ENCODE measurements at regions not wholly inside any gene's neighbourhood (a gene's known extent, or its start where the extent isn't known, plus 50 kb on each side); places are given as distances from the start of the nearest gene placed in this dataset.

DNA sequence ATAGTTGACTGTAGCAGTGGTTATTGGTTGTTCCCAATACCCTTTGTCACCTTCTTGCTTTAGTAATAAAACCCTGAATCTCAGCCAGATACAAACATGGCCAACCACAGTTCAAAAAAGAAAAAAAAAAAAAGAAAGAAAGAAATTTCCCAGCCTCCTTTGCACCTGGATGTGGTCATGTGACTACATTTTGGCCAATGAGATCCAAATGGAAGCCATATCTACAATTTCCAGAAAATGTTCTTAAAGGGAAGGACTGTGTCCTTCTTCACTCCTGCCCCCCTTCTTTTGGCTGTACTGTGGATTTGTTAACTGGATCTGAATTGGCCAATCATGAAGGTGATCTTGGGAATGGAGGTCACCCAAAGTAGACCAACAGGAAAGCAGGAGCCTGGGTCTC, 141.9 kb downstream of the SOX9 start:
- DNase-seq: no peak

DNA sequence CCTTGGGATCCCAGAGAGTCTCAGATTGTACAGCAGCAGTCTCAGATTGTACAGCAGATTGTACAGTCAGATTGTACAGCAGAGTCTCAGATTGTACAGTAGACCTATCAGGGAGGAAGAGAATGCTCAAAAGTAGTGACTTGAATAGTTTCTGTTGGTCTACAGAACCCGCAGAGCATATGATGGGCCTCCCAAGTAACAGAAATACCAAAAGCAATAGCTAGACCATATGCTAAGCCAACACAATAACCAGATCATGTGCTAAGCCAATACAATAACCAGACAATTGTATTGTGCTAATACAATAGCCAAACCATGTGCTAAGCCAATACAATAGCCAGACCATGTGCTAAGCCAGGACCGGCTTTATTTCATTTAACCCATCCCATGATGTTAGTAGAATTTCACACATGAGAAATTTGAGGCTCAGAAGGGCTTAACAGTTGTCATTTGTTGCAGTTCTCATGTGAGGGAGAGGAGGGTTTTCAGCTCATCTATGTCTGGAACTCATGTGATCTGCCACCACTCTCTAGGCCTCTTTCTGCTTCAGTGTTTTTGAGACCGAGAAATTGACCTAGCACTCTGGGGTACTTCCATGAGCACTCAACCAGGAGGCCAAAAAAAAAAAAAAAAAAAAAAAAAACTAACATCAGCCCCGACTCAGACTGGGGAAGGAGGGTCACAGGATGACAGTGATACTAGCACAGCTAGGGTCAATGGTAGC, 144.0 kb downstream of the SOX9 start:
- DNase-seq: no peak

DNA sequence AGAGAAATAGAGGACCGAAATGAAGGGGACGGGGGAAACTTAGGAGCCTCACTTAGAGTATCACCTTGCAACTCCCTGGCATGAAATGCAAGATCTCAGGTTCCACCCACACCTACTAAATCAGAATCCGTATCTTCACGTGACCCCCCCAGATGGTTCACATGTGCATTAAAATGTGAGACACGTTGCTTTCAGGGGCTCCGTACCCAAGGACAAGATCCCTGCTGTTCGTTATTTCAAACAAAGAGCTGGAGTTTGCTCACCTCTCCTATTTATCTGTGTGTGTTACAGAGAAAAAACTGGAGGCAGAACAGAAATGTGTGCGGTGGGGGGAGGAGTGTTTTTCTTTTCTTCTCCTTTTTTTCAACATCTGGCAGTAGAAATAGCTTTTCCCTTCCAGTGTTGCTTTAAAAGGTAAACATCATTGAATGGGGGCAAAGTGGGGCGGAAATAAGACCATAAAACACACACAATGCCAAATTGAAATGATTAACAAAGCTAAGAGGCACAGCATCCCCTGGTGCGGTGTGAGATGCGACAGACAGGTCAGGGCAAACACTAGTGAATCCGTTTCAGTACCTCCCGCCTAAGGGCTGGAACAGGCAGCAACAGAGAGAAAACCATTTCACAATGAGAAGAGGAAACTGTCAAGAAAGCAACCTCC, 145.4 kb downstream of the SOX9 start:
- peak; percentile 35 for DNase-seq

DNA sequence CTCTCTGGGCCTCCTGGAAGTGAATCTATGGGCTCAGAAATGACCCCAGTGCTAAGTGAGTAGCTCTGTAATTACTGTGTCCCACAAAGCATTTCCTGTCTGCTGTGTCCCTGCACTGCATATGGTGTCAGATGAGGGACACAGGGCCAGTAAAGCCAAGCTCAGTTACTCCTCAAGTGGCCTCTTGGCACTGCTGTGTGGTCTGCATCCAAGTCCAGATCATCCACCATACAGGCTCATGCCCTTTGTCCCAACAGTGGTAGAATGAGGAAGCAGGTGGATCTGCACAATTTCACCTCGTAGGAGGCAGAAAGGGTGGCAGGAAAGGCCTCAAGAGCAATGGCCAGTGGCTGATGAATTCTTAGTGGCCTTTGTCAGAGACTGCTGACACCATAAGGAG, 146.8 kb downstream of the SOX9 start:
- peak; percentile 67 for DNase-seq

DNA sequence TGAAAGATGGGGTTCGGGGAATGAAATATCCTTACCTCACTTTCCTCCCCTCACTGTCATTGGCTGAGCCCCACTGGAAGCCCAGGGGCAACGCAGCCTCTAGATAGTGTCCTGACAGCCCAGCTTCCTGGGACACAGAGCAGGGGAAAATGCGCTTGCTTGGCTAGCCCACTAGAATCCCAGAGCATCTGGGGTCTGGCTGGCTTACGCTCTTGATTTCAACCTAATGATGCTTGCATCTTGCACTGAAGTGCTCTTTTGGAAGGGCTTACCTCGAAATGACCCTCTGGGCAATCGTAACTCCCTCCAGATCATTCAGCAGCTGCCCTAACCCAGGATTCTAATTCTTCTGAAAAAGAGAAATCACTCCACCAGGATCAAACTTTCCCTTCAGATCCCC, 147.6 kb downstream of the SOX9 start:
- DNase-seq: no peak

DNA sequence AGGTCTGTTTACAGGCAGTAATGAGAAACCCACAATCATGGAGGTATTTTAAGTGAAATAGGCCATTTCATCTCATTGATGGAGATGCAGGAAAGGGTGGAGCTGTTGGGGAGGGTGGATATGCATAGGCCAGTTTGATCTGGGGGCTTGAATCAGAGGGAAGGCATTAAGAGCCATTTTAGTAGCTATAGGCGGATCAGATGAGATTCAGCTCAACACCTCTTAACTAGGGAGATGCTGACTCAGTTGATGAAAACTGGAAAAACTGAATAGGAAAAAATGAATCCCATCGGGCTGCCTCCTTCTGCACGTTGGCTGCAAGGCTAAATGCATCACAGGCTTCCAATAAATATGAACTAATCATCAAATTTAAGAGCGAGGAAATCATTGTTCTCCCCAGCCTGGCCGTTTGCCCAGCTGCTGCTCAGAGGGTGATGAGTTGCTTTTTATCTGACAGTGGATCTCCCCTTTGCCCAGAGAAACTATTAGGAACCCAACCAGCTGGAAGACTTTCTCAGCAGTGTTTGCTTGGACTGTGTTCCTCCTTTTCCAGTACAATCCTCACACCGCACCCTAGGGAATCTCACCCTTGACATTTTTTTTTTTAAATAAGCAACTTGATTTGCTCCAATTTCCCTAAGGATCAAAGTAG, 149.6 kb downstream of the SOX9 start:
- no peak for DNase-seq

DNA sequence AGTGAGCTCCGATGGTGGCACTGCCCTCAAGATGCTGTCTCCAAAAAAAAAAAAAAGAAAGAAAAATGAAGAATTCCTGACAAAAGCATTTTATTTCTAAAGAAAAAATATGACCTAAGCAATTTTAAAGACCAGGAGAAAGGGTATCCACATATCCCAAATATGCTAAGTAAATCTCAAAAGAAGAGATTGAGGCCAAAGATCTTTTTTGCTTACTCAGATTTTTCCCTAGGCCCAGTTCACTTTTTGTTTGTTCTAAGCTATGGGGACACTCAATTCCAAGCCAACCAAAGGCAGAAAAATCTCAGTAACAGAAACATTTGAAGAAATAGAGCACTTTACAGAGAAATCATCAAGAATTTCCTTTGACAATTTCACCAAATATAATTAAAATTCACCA, 150.8 kb downstream of the SOX9 start:
- no peak for DNase-seq

DNA sequence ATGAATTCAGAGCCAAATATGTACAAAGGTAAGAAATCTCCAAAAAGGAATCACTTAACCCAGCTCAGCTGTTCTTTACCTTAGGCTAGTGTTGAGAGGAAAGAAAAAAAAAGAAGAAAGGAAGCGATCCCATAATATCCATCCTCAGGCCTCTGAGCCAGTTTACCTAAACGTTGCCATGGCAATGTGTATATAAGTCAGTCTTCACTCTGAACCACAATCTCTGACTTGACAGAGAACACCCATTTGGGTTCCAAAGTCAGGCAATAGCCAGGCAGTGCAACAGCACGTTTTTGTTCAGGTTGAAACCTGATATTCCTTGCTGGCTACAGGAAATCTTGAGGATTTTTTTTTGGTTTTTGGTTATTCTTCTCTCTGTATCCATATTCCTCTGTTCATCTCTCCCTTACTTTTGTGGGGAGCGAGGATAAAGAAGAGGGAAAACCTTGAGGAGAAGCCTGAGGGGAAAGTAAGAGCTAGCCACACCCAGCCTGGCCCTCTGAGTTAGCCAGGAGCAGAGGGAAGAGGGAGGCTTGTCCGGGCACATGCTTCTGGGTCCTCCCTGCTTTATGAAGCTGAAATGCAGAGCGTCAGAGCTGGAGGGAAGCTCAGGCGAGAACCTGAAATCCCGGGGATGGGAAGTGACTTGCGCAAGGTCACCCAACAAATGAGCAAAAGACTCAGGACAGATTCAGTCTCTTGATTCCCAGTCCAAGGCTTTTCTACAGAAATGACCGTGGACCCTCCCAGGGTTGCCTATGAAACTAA, 152.7 kb downstream of the SOX9 start:
- DNase-seq: no peak

DNA sequence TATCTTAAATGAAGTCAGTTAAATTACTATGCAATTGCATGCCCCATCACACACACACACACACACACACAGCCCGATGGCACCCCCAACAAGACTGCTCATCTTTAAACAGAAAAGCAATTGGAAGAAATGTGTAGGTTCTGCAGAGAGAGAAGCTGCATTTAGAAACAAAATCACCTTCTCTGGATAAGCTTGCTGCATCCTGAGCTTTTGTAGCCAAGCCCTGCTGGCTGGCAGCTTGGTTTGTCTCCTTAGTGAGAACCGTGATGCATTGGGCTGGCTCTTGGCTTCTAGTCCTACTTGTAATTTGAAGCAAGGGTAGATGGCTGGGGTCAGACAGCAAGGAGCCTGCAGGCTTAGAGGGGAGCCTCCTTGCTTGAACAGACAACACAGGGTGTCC, 153.8 kb downstream of the SOX9 start:
- no peak for DNase-seq

DNA sequence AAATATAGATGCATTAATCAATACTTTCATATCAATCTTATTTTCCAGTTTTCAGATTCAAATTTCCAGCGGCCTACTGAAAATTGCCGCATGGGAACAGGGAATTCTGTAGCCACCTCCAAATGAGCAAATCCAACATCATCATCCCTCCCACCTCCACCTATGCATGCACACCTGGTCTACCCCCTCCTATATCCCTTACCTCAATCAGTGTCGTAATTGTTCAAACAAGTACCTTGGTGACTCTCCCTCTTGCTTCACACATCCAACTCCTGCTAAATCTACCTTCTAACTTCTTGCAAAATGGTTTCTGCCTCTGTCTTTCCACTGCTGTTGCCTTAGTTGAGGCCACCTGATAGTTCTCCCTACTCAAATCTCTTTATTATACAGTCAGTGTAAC, 160.1 kb downstream of the SOX9 start:
- no peak for DNase-seq

DNA sequence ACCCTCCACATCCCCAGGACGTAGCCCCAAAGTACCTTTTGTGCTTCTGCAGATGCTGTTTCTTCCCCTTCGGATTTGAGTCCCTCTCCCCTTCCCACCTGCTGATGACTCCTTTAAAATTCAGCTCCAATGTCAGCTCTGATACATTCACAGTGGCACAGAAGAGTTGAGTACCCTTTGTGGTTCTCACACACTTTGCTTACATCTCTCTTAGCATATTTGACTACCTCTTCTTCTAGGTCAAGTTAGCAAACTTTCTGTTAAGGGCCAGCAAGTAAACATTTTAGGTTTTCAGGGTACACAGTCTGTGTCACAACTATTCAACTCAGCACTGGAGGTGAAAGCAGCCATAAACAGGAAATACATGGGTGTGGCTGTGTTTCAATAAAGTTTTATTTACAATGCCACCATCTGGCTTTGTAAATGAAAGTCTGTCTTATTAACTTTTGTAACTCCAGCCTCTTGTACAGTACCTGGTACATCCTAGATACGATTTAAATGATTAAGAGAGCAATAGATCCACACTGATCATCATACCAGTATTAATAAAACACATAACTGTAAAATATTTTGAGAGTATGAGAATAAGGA, 161.7 kb downstream of the SOX9 start:
- DNase-seq: no peak

DNA sequence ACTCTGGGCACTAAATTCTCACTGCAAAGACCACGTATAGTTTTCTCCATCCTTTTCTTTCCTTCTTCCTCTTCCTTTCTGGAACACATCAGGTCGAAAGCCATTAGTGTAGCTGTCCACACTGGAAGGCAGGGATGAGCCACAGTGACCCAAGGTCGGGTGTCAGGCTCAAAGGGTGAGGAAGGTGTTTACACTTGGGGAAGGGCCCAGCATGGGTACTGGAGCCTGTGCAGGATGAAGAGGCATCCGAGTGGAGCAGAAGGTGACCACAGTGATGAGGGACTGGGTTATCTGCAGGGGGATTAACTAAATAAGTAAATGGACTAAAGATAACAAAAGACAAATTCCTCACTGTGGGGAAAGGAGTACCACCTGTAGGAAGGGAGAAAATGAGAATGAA, 164.0 kb downstream of the SOX9 start:
- no peak for DNase-seq

DNA sequence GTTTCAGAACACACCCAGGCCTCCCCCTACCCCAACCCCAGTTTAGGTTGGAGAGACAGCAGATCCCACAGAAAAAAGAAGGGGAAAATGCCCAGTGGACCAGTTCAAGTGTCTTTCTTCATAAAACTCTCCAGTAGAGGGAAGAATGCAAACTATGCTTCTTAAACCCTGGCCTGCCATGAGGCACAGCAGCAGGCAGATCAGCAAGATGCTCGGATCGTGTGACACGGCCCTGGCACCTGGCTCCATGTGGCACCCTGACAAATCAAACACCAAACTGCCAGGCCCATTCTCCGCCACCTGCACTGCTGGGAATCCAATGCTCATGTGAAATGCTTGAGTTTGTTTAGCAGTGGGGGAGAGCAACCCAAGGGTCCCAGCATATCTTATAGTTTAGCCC, 166.8 kb downstream of the SOX9 start:
- DNase-seq: peak; percentile 51

DNA sequence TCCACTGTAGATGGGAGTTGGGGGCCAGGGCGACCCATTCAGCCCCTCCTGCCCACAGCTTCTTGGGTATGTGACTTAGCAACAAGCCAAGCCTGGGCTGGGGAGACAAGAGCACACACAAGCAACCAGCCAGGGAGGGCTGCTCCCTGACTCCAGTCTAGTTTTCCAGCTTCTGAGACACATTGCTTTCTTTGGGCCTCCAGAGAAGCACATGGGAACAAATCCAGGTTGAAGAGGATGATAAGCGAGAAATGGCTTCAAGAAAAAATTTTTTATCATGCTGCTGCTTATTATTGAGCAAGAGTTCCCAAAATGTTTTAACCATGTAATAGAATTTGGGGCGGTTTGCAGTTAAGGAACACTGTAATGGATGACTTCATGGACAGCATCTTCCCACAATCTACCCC, 173.7 kb downstream of the SOX9 start:
- DNase-seq: no peak

DNA sequence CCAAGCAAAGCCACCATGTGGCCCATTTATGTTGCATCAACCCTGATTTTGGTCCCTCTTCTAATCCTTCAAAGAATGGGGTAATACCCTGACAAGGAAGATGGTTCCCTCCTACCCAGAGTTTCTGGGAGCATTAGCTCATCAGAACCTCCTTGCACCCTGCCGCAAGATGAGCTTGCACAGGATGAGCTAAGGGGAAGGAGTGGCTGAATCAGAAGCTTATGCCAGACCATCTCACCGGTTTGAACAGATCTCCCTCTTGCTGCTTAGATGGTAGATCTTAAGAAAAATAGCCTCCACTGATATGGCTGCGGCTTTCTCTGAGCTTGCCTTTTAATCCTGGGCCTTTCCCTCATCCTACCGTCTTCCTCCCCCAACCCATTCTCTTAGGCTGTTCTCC, 175.1 kb downstream of the SOX9 start:
- no peak for DNase-seq

DNA sequence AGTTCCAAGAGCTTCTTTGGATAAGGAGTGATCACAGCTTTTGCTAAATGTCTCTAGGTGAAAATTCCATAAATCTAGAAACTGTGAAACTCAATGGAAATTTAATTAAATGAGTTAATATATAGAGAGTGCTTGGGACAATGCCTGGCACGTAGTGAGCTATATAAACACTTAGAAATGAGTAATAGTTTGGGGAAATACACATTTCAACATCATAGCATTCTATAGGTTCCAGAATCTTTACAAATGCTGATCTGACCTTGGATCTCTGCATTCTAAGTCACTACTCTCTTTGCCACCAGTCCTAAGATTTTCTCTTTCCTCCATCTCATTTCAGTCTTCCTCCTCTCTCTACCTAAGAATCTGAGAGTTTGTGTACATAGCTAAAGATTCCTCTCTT, 175.6 kb downstream of the SOX9 start:
- no peak for DNase-seq

DNA sequence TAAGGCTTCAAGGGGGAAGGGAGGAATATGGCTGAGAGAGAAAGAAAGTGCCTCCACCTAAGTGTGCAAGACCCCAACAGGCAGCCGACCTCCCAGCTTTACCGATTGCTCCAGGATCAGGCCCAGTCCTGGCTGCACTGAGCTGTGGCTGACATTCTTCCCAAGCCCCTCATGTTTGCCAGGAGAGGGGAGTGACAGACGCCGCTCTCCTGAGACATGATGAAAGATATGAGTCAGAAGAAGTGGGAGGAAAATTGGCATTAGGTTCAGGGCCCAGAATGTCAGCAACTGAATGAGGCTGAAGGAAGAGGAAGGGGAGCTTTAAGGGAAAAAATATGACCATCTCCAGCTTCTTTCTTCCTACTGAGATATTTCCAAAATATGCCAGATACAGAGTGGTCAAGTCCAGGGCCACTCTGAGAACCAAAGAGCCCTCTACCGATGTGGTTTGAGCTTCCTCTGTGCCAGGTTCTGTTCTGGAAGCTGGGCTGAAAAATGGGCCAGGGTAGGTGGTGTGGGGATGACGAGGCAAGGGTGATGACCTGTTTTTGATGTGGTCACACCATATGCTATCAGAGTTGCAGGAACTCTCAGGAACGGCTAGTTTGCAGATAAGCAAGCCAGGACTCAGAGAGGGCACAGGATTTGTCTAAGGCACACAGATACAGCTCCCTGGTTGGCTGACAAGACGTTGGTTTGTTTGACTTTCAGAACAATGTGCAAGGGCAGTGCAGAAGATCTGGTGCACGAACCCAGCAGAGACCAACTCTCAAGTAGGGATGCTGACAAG, 176.7 kb downstream of the SOX9 start:
- DNase-seq: no peak

DNA sequence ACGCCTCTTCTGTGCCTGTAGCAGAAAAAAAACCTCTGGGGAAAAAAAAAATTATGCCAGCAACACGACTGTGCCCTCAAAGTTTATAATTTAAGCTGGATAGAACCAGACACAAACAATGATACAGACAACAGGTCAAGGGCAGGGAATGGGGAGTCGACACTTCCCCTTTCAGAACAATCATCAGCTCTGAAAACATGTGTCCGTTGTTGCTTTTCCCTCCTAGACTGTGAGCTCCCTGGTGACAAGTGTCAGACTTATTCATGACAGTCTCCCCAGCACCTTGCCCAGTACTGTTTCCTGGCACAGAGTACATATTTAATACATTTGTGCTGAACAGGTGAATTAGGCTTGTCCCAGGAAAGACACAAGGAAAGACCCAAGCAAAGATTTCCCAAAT, 178.3 kb downstream of the SOX9 start:
- DNase-seq: no peak

DNA sequence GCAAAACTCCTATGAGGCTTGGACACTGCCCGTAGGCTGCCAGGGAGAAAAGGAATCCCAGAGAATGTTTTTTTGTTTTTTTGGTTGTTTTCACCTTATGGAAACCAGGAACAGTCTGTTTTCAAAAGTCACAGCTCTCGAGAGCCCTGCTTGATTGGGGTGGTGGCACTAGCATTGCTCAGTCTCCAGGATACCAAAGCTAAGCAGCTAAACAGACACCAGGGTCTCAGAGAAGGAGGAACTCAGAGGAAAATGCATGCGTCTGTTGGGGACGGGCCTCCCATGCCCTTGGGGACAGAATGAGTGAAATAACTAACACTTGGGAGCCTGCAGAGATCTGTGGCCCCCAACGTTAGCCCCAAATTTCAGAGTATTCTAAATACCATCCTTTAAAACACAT, 178.8 kb downstream of the SOX9 start:
- no peak for DNase-seq

DNA sequence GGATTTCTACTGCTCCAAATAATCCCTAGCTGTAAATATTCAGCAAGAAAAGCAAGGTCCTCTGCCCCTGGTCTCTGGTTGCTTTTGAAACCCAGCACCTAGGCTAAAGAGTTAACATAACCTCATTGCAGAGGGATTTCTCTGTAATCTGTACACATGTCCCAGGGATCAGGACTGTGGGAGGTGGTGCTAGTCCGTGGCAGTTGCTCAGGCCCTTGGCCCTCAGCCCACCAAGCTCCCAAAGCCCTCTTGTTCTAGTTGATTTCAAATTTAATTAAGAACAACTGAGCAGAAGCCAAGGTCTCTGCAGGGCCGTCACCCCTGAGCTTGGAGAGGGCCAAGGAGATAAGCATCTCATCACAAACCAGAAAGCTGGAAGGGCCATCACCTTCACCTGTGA, 181.1 kb downstream of the SOX9 start:
- no peak for DNase-seq

DNA sequence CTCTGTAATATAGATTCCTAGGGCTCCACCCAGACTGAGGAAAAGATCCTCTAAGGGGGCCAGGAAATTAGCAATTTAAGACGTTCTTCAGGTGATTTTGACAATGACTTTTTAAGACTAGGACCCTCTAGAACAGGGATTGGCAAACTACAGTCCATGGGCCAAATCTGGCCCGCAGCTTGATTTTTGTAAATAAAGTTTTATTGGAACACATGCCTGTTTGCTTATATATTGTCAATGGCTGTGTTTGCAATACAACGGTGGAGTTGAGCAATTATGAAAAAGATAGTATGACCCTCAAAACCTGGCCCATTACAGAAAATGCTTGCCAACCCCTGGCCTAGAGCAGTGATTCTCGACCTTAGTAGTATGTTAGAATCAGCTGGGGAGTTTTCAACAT, 181.9 kb downstream of the SOX9 start:
- no peak for DNase-seq

Data from NCI-H2029 treated with DMSO at 0.1 percent for 48 hours (cell line).